ENCODE measurements at regions not wholly inside any gene's neighbourhood (a gene's known extent, or its start where the extent isn't known, plus 50 kb on each side); places are given as distances from the start of the nearest gene placed in this dataset.

- TF ChIP-seq CTCF (conservative IDR thresholded peaks at IDR 0.05; ENCODE audit: low read depth, low read length) (no peak), SMC3 (IDR thresholded peaks at IDR 0.05; ENCODE audit: low read depth, low read length) (no peak), BHLHE40 (IDR thresholded peaks at IDR 0.05; ENCODE audit: low read depth, low read length) (no peak), RFX5 (IDR thresholded peaks at IDR 0.05; ENCODE audit: low read depth, low read length) (no peak), POLR2A (IDR thresholded peaks at IDR 0.05; ENCODE audit: low read depth, low read length) (no peak), MAZ (IDR thresholded peaks at IDR 0.05; ENCODE audit: borderline replicate concordance, low read depth, low read length) (no peak), RAD21 (IDR thresholded peaks at IDR 0.05; ENCODE audit: low read length) (no peak), FOS (IDR thresholded peaks at IDR 0.05; ENCODE audit: low read depth, low read length) (no peak), NFE2L2 (IDR thresholded peaks at IDR 0.05; ENCODE audit: low read depth, low read length) (no peak), MXI1 (IDR thresholded peaks at IDR 0.05; ENCODE audit: borderline replicate concordance, low read depth, low read length) (no peak), CHD1 (IDR thresholded peaks at IDR 0.05; ENCODE audit: low read depth, low read length) (no peak), RCOR1 (IDR thresholded peaks at IDR 0.05; ENCODE audit: insufficient replicate concordance, low read length) (no peak)
- TF ChIP-seq, protein P1, sequence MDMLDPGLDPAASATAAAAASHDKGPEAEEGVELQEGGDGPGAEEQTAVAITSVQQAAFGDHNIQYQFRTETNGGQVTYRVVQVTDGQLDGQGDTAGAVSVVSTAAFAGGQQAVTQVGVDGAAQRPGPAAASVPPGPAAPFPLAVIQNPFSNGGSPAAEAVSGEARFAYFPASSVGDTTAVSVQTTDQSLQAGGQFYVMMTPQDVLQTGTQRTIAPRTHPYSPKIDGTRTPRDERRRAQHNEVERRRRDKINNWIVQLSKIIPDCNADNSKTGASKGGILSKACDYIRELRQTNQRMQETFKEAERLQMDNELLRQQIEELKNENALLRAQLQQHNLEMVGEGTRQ (IDR thresholded peaks at IDR 0.05; ENCODE audit: low read depth, low read length), result no peak
- TF ChIP-seq, protein P2, sequence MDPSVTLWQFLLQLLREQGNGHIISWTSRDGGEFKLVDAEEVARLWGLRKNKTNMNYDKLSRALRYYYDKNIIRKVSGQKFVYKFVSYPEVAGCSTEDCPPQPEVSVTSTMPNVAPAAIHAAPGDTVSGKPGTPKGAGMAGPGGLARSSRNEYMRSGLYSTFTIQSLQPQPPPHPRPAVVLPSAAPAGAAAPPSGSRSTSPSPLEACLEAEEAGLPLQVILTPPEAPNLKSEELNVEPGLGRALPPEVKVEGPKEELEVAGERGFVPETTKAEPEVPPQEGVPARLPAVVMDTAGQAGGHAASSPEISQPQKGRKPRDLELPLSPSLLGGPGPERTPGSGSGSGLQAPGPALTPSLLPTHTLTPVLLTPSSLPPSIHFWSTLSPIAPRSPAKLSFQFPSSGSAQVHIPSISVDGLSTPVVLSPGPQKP (IDR thresholded peaks at IDR 0.05; ENCODE audit: borderline replicate concordance, low read depth, low read length), result no peak
Observed at GRCh38 chr3:31449318-31449717, 83.4 kb upstream of the STT3B start.

Measured in IMR-90 (cell line).